ENCODE measurements at regions not wholly inside any gene's neighbourhood (a gene's known extent, or its start where the extent isn't known, plus 50 kb on each side); places are given as distances from the start of the nearest gene placed in this dataset.

GRCh38 chr2:125572660-125573059, 1083.3 kb upstream of the GYPC start:
- TF ChIP-seq SUZ12 (IDR thresholded peaks at IDR 0.05; ENCODE audit: extremely low read depth, insufficient read depth, insufficient read length) = no peak
- TF ChIP-seq YY1 (IDR thresholded peaks at IDR 0.05; ENCODE audit: insufficient read depth, insufficient read length) = no peak
